Transverse colon (tissue), 3 donors: ENCODE measurements at regions not wholly inside any gene's neighbourhood (a gene's known extent, or its start where the extent isn't known, plus 50 kb on each side); places are given as distances from the start of the nearest gene placed in this dataset.

Experiments used
- CTCF ChIP-seq, 5 experiments: fragments of 200-600 bp in 3 of 5; fragments of 450-650 bp in 2 of 5; sonication (generic) in 3 of 5; IDR thresholded peaks; 1 replicate in 2 of 5; 2 replicates in 3 of 5; pipeline ENCODE4 v1.5.1; 2016 to 2017; ENCODE audit warnings: antibody characterized with exemption in 5 of 5, inconsistent platforms in 3 of 5, mild to moderate bottlenecking in 2 of 5, moderate library complexity in 1 of 5
- POLR2A ChIP-seq: fragments of 450-650 bp; IDR thresholded peaks from one replicate; pipeline ENCODE4 v1.6.1; 2016; ENCODE audit warnings: antibody characterized with exemption, mild to moderate bottlenecking, moderate library complexity

- TF ChIP-seq CTCF (IDR thresholded peaks at IDR 0.05) (no peak), POLR2A (no peak)
Observed at GRCh38 chrX:13440176-13440575, 120.3 kb upstream of the ATXN3L start.
